ENCODE measurements at regions not wholly inside any gene's neighbourhood (a gene's known extent, or its start where the extent isn't known, plus 50 kb on each side); places are given as distances from the start of the nearest gene placed in this dataset.
"Not testable (repeated sequence)": the region's sequence is repeated elsewhere in the genome, so short reads cannot be mapped to it uniquely, and the experiment has no call there.

- Histone ChIP-seq H3K9ac (ENCODE audit: insufficient read depth in 1 of 2, low read length in 2 of 2) (no peak overlapping the region), H3K4me3 (no peak overlapping the region), H3K27ac (ENCODE audit: low read depth in 1 of 2, low read length in 1 of 2) (no peak overlapping the region), H3K4me1 (ENCODE audit: control insufficient read depth in 5 of 5, insufficient read depth in 5 of 5, low read length in 5 of 5) (no peaks in the 10 kb centered on the region), H3K9me3 (ENCODE audit: control insufficient read depth in 4 of 4, insufficient read depth in 3 of 4, low read length in 3 of 4) (peaks cover 0 to 2% (median 0%) of the 10 kb centered on the region in 4 donors), H3K36me3 (ENCODE audit: control insufficient read depth in 4 of 4, insufficient read depth in 4 of 4, low read length in 4 of 4) (no peaks in the 10 kb centered on the region), H3K27me3 (ENCODE audit: control insufficient read depth in 3 of 3, insufficient read depth in 3 of 3, low read length in 2 of 3) (peaks cover 0 to 8% (median 0%) of the 10 kb centered on the region in 3 donors)
- ATAC-seq (ENCODE audit: insufficient read depth, low FRiP score) (no peak), DNase-seq (no peak)
- 82 to 84% methylated on average over 22 of the region's 22 CpGs for WGBS, 2 donors
- no peak for TF ChIP-seq CTCF (IDR thresholded peaks at IDR 0.05; ENCODE audit: control extremely low read depth, extremely low read depth)
These were observed 77.0 kb downstream of the YTHDF1 start for GRCh38 chr20:63138855-63139341.

- TF ChIP-seq CTCF (IDR thresholded peaks at IDR 0.05; ENCODE audit: control extremely low read depth, extremely low read depth), result no peak
- Histone ChIP-seq H3K4me3 (no peak overlapping the region), H3K9ac (ENCODE audit: insufficient read depth in 1 of 2, low read length in 2 of 2) (no peak overlapping the region), H3K4me1 (ENCODE audit: control insufficient read depth in 5 of 5, insufficient read depth in 5 of 5, low read length in 5 of 5) (no peaks in the 10 kb centered on the region), H3K9me3 (ENCODE audit: control insufficient read depth in 4 of 4, insufficient read depth in 3 of 4, low read length in 3 of 4) (peaks cover 0 to 2% (median 0%) of the 10 kb centered on the region in 4 donors), H3K27ac (ENCODE audit: low read depth in 1 of 2, low read length in 1 of 2) (no peak overlapping the region), H3K36me3 (ENCODE audit: control insufficient read depth in 4 of 4, insufficient read depth in 4 of 4, low read length in 4 of 4) (no peaks in the 10 kb centered on the region), H3K27me3 (ENCODE audit: control insufficient read depth in 3 of 3, insufficient read depth in 3 of 3, low read length in 2 of 3) (peaks cover 0 to 8% (median 0%) of the 10 kb centered on the region in 3 donors)
- no peak for ATAC-seq (ENCODE audit: insufficient read depth, low FRiP score)
- WGBS, 2 donors, result 67 to 68% methylated on average over 16 of the region's 16 CpGs
- DNase-seq, result no peak
These were observed 78.0 kb downstream of the YTHDF1 start for GRCh38 chr20:63137851-63138415.

GRCh38 chr20:63136296-63136695 lies 79.6 kb downstream of the YTHDF1 start:
- no peak overlapping the region for H3K4me3 ChIP-seq
- peaks cover 0 to 2% (median 0%) of the 10 kb centered on the region in 4 donors for H3K9me3 ChIP-seq (ENCODE audit: control insufficient read depth in 4 of 4, insufficient read depth in 3 of 4, low read length in 3 of 4)
- ATAC-seq (ENCODE audit: insufficient read depth, low FRiP score), result no peak
- H3K27ac ChIP-seq (ENCODE audit: low read depth in 1 of 2, low read length in 1 of 2), result no peak overlapping the region
- no peak for TF ChIP-seq CTCF (IDR thresholded peaks at IDR 0.05; ENCODE audit: control extremely low read depth, extremely low read depth)
- 81 to 96% methylated on average over 8 of the region's 8 CpGs for WGBS, 2 donors
- no peak for DNase-seq
- H3K27me3 ChIP-seq (ENCODE audit: control insufficient read depth in 3 of 3, insufficient read depth in 3 of 3, low read length in 2 of 3), result peaks cover 0 to 6% (median 0%) of the 10 kb centered on the region in 3 donors
- H3K9ac ChIP-seq (ENCODE audit: insufficient read depth in 1 of 2, low read length in 2 of 2), result no peak overlapping the region
- H3K36me3 ChIP-seq (ENCODE audit: control insufficient read depth in 4 of 4, insufficient read depth in 4 of 4, low read length in 4 of 4), result no peaks in the 10 kb centered on the region
- no peaks in the 10 kb centered on the region for H3K4me1 ChIP-seq (ENCODE audit: control insufficient read depth in 5 of 5, insufficient read depth in 5 of 5, low read length in 5 of 5)

GRCh38 chr20:63135411-63135810 lies 80.5 kb downstream of the YTHDF1 start:
- WGBS, 2 donors, result 79 to 83% methylated on average over 4 to 17 of the region's 17 CpGs
- Histone ChIP-seq H3K9ac (ENCODE audit: insufficient read depth in 1 of 2, low read length in 2 of 2) (no peak overlapping the region), H3K9me3 (ENCODE audit: control insufficient read depth in 4 of 4, insufficient read depth in 3 of 4, low read length in 3 of 4) (peaks cover 0 to 2% (median 0%) of the 10 kb centered on the region in 4 donors), H3K4me1 (ENCODE audit: control insufficient read depth in 5 of 5, insufficient read depth in 5 of 5, low read length in 5 of 5) (no peaks in the 10 kb centered on the region), H3K27me3 (ENCODE audit: control insufficient read depth in 3 of 3, insufficient read depth in 3 of 3, low read length in 2 of 3) (peaks cover 0 to 11% (median 0%) of the 10 kb centered on the region in 3 donors), H3K36me3 (ENCODE audit: control insufficient read depth in 4 of 4, insufficient read depth in 4 of 4, low read length in 4 of 4) (no peaks in the 10 kb centered on the region), H3K27ac (ENCODE audit: low read depth in 1 of 2, low read length in 1 of 2) (no peak overlapping the region), H3K4me3 (no peak overlapping the region)
- DNase-seq (no peak), ATAC-seq (ENCODE audit: insufficient read depth, low FRiP score) (no peak)
- no peak for TF ChIP-seq CTCF (IDR thresholded peaks at IDR 0.05; ENCODE audit: control extremely low read depth, extremely low read depth)

GRCh38 chr20:63134711-63135361 lies 81.1 kb downstream of the YTHDF1 start:
- not testable (repeated sequence) for H3K4me1 ChIP-seq (ENCODE audit: control insufficient read depth in 5 of 5, insufficient read depth in 5 of 5, low read length in 5 of 5); H3K4me3 ChIP-seq; H3K9me3 ChIP-seq (ENCODE audit: control insufficient read depth in 4 of 4, insufficient read depth in 3 of 4, low read length in 3 of 4); H3K36me3 ChIP-seq (ENCODE audit: control insufficient read depth in 4 of 4, insufficient read depth in 4 of 4, low read length in 4 of 4); H3K27ac ChIP-seq (ENCODE audit: low read depth in 1 of 2, low read length in 1 of 2); ATAC-seq (ENCODE audit: insufficient read depth, low FRiP score); DNase-seq; H3K9ac ChIP-seq (ENCODE audit: insufficient read depth in 1 of 2, low read length in 2 of 2)
- H3K27me3 ChIP-seq (ENCODE audit: control insufficient read depth in 3 of 3, insufficient read depth in 3 of 3, low read length in 2 of 3), result peaks cover 0 to 13% (median under 1%) of the 10 kb centered on the region in 3 donors
- 91 to 92% methylated on average over 2 to 28 of the region's 29 CpGs for WGBS, 2 donors
